ENCODE measurements at regions not wholly inside any gene's neighbourhood (a gene's known extent, or its start where the extent isn't known, plus 50 kb on each side); places are given as distances from the start of the nearest gene placed in this dataset.
"Not testable (repeated sequence)": the region's sequence is repeated elsewhere in the genome, so short reads cannot be mapped to it uniquely, and the experiment has no call there.

GRCh38 chr7:54444046-54444686, 98.0 kb upstream of the VSTM2A start:
- not testable (repeated sequence) for H3K4me3 ChIP-seq, H3K27ac ChIP-seq

DNA sequence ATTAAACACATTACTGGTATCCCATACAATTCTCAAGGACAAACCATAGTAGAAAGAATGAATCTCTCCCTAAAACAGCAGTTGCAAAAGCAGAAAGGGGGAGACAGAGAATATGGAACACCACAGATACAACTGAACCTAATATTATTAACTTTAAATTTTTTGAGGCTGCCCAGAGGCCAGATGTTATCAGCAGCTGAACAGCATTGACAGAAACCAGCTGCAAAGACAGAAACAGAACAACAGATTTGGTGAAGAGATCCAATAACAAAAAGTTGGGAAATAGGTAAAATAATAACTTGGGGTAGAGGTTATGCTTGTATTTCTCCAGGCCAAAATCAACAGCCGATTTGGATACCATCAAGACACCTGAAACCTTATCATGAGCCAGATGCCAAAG, 89.0 kb upstream of the VSTM2A start:
- H3K4me3 ChIP-seq, H3K27ac ChIP-seq: not testable (repeated sequence)

- not testable (repeated sequence) for H3K27ac ChIP-seq, H3K4me3 ChIP-seq
Observed at GRCh38 chr7:54454700-54455099, 87.5 kb upstream of the VSTM2A start.

GRCh38 chr7:54465095-54465494, 77.1 kb upstream of the VSTM2A start:
- no peak overlapping the region for H3K4me3 ChIP-seq
- H3K27ac ChIP-seq: no peak overlapping the region

DNA sequence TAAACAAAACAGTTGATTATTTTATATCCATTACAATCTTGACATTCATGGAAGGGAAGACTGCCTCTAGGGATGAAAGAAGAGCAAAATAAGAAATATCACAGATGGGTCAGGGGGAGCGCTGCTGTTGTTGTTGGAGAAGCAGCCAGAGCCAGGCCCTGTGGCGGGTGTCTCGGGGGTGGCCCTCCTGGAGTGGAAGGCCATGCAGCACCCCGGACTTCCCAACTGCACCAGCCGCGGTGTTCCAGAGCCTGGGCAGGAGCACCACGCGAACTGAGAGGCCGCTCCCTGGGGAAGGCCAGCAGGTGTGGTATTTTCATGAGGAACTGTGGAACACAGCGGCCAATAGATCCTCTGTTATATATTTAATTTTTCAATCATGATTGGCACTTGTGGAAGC, 72.4 kb upstream of the VSTM2A start:
- H3K27ac ChIP-seq: no peak overlapping the region
- H3K4me3 ChIP-seq: no peak overlapping the region

- Histone ChIP-seq H3K4me3 (no peak overlapping the region), H3K27ac (no peak overlapping the region)
Observed at GRCh38 chr7:54476609-54477008, 65.6 kb upstream of the VSTM2A start.

DNA sequence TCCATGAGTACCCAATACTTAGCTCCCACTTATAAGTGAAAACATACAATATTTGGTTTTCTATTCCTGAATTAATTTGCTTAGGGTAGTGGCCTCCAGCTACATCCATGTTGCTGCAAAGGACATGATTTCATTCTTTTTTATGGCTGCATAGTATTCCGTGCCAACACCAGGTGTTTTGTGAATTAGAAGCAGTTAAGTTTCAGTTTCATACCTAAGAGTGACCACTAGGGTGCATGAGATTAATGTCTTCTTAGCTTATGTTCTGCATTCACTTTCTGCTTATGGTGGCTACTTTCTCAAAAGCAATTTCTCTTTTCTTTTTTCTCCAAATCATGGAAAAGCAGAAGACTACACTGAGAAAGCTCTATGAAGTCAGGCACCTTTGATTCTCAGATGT, 65.1 kb upstream of the VSTM2A start:
- Histone ChIP-seq H3K4me3 (no peak overlapping the region), H3K27ac (no peak overlapping the region)

DNA sequence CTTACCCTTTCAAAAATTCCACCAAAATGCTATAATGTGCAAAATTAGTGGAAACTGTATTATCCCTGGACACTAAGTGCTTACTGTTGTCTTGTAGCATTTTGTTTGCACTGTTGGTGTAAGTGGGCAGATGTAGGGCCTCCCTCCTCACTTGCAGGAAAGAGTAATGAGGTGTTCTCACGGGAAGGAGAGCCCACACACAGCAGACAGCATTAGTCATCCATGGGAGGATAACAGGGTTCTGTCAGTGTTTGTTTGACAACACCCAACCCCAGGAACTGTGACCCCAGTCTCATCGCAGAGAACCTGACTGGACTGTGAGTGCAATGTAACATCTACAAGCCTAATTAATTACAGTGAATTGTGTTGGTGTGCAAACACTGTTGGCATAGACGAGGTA, 58.7 kb upstream of the VSTM2A start:
- Histone ChIP-seq H3K27ac (no peak overlapping the region), H3K4me3 (no peak overlapping the region)

- H3K4me3 ChIP-seq: no peak overlapping the region
- no peak overlapping the region for H3K27ac ChIP-seq
Observed at GRCh38 chr7:54485044-54485443, 57.1 kb upstream of the VSTM2A start.

All from skin epidermis (tissue), 12 donors.